ENCODE measurements at regions not wholly inside any gene's neighbourhood (a gene's known extent, or its start where the extent isn't known, plus 50 kb on each side); places are given as distances from the start of the nearest gene placed in this dataset.
A peak's percentile ranks its signal among the peaks of the same experiment; 100 is the strongest.

- no peak for DNase-seq
Measured at GRCh38 chr21:28657566-28657965, 335.1 kb downstream of the LTN1 start.

GRCh38 chr21:28655471-28655870 is 337.2 kb downstream of the LTN1 start:
- no peak for DNase-seq

DNA sequence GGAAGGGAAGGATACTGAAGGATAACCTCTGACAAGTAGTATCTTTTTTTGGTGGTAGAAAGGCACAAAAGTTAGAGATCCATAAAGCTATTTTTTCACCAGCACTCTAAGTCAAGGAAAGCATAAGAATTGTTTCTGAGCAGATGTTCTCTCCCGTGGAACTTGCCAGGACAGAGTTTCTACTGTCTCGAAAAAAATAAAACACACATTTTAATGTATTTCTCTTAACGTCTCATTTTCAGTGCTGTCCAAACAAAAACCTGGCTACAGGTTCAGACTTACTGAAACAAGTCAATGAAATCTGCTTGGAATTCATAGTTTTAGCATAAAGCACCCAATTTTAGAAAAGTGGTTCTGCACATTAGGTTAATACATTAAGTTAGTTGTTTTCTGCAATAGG is 338.3 kb downstream of the LTN1 start:
- DNase-seq = no peak

DNA sequence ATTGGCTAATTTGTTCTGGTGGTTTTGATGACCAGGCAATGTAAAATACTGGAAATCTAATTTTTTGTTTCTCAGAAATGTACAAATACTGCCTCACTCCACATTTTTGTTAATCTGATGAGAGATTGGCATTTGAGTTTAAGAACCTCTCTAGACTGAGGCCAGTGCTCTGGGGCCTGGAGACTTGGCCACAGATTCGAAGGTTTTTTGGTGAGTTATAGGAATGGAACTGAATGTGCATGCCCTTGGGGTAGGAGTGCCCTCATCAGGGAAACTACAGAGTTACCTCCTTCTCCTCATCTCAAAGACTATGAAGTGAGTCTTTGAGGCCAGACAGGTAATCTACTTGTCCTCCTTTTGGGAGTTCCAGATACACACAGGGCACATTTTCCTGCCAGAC is 347.9 kb downstream of the LTN1 start:
- no peak for DNase-seq

DNA sequence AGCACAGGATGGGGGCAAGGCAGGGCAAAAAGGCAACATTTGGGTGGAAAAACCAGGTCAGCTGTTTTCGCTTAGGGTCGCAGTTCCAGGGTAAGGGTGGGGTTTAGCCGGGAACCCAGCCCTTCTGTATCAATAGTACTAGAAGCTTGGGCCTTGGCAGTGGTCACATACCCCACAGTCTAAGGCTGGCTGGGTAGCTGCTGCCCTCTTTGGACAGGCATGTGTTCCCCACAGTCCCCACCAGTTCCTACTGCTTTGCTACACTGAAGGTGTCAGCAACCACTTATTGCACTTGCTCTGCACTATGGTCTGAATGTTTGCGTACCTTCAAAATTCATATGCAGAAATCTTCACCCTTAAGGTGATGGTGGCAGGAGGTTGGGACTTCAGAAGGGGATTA is 349.8 kb downstream of the LTN1 start:
- no peak for DNase-seq

- DNase-seq = no peak
Measured at GRCh38 chr21:28641731-28642130, 350.9 kb downstream of the LTN1 start.

DNA sequence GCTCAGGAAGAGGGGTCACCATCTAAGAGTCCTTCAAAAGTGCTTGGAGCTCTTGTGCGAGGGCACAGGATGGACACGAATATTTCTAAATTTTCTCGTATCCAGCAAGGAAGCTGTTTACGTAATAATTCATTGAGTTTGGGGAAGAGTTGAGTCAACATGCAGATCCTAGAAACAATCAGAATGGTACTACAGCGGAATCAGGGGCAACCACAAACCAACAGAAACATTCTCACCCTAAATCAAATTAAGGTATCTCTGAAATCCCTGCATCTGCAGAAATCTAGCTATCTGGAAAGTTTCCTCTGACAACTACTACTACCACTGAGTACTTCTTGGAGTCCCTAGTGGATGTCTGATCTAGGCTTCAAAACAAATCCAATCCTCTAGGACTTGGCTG is 352.4 kb downstream of the LTN1 start:
- DNase-seq = no peak

DNA sequence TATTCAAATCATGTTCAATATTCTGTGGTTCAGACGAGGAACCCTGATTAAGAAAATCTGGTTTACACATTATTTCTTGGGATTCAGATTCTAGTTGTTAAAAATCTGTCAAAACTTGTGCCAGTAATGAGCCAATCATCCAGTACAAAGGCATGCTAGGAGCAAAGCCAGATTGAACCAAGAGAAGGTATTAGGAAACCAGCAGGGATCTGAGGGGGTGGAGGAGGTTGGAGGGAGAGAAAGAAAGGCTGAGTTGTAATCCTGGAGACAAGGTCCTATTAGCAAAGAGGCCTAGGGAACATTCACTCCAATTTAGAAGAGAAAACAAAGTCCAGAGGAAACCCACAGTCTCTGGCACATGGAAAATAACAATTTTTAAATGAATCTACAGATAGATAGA is 352.9 kb downstream of the LTN1 start:
- peak in 2 of 58 donors; percentile 4 to 29 for DNase-seq

GRCh38 chr21:28636752-28637691 is 355.7 kb downstream of the LTN1 start:
- no peak for DNase-seq

- no peak for DNase-seq
Measured at GRCh38 chr21:28635541-28635940, 357.1 kb downstream of the LTN1 start.

- no peak for DNase-seq
Measured at GRCh38 chr21:28633839-28634555, 358.7 kb downstream of the LTN1 start.

DNA sequence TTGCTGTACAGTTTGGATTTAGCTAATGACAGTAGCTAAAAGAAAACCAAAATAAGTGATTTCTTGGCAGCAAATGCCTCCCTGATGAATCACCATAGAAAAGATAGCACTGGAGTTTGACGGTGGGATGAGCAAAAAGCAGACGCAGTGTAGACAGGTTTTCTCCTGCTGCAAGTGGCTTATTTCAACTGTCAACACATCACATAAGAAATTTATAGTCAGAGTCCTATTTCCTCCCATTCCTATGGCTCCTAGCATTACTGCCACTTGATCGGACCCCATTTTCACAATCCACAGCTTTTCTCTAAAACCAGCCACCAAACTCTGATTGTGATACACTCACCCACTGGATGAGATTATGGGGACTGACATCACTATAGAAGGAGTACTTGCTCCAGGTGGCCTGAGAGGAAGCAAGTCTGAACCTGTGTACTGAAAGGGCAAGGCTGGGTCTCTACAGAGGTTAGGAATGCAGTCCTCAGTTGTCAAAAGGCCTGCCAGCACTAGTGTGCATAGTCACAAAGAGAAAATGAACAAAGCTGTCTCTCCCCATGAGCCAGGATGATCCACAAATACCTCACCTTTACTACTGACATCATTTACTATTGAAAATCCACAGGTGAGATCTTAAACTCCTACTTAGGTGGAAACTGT is 359.8 kb downstream of the LTN1 start:
- DNase-seq = peak in 1 of 58 donors; percentile 31

DNA sequence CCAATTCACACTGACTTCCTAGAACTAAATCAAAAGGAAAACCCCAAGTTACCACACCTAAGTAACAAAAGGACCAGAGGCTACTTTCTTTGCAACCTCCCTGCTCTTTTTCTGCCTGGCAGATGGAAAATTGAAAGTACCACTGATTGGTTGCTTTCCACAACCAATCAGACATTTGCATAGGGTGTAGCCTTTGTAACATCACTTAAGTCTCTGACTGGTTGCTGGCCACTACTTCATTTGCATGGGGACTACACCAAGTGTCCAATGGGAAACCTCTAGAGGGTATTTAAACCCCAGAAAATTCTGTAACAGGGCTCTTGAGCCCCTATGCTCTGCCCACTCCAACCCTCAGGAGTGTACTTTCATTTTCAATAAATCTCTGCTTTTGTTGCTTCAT is 365.0 kb downstream of the LTN1 start:
- no peak for DNase-seq

- DNase-seq = no peak
Measured at GRCh38 chr21:28627261-28627660, 365.4 kb downstream of the LTN1 start.

DNA sequence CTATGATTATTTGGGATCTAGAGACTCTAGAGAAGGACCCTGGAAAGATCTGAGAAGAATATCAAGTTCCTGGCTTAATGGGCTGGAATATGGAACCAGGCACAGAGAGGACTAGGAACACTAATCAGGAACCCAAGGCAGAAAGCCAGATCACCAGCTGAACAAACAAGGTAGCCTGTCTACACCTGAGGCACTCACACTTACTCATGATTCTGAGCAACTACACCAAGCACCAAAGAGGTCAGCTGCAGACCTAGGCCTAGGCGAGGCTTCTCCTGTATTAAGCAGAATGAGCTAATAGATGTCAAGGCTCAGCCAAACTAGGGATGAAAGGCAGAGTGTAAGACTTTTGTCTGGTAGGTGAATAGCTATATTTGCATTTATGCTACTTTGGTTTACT is 368.1 kb downstream of the LTN1 start:
- DNase-seq = no peak

GRCh38 chr21:28617300-28617699 is 375.4 kb downstream of the LTN1 start:
- no peak for DNase-seq

- DNase-seq = no peak
Measured at GRCh38 chr21:28615276-28615675, 377.4 kb downstream of the LTN1 start.

DNA sequence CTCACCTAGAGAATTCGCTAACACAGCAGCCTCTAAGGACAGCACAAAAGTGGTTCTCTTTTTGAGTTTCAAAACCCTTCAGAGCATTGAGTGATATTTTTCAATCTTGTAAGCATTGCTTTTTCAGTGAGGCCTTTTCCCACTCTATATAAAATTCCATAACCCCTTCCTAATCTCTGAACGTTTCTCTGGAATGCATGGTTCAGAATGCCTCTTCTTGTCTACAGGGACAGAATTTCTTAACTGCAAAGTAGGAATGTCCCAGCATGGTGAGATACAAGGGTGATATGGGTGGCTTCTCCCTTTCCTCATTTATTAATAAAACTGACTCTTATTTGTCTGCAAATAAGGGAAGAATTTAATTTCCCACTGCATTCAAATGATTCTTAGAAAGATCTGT is 377.9 kb downstream of the LTN1 start:
- no peak for DNase-seq

- no peak for DNase-seq
Measured at GRCh38 chr21:28608646-28609045, 384.0 kb downstream of the LTN1 start.

- DNase-seq = no peak
Measured at GRCh38 chr21:28607545-28607944, 385.1 kb downstream of the LTN1 start.

GRCh38 chr21:28604946-28605537 is 387.6 kb downstream of the LTN1 start:
- no peak for DNase-seq

GRCh38 chr21:28602546-28602945 is 390.1 kb downstream of the LTN1 start:
- DNase-seq = no peak
